ENCODE measurements at regions not wholly inside any gene's neighbourhood (a gene's known extent, or its start where the extent isn't known, plus 50 kb on each side); places are given as distances from the start of the nearest gene placed in this dataset.

- no peak overlapping the region for H3K4me3 Mint-ChIP-seq
- peaks cover 2% of the 10 kb centered on the region for H3K4me1 Mint-ChIP-seq
- H3K36me3 ChIP-seq (ENCODE audit: control insufficient read depth, insufficient read depth, low read length): no peaks in the 10 kb centered on the region
- H3K36me3 Mint-ChIP-seq (ENCODE audit: low read depth): no peaks in the 10 kb centered on the region
- 76 to 85% methylated on average over 3 of the region's 3 CpGs for WGBS, 2 experiments (ENCODE audit: insufficient coverage in 1 of 2, insufficient read length in 1 of 2)
- H3K9me3 ChIP-seq (ENCODE audit: control insufficient read depth, low read length): peaks cover 5% of the 10 kb centered on the region
- H3K27me3 Mint-ChIP-seq (ENCODE audit: insufficient read depth): peaks cover 25% of the 10 kb centered on the region
- TF ChIP-seq CTCF (conservative IDR thresholded peaks at IDR 0.05): no peak
- DNase-seq: no peak
- H3K9me3 Mint-ChIP-seq: peaks cover 4% of the 10 kb centered on the region
- no peak overlapping the region for H3K9ac ChIP-seq (ENCODE audit: extremely low read depth, low read length, poor library complexity, severe bottlenecking)
- H3K4me1 ChIP-seq (ENCODE audit: control insufficient read depth, insufficient read depth, low read length): no peaks in the 10 kb centered on the region
- H3K27me3 ChIP-seq (ENCODE audit: control insufficient read depth, insufficient read depth, low read length, poor library complexity, severe bottlenecking): peaks cover 42% of the 10 kb centered on the region
- no peak overlapping the region for H3K27ac Mint-ChIP-seq
- no peak overlapping the region for H3K4me3 ChIP-seq (ENCODE audit: low read length)
- no peak overlapping the region for H3K27ac ChIP-seq (ENCODE audit: low read depth, low read length)
Observed at GRCh38 chr6:12383448-12383847, 93.3 kb downstream of the EDN1 start.

- peaks cover 4% of the 10 kb centered on the region for H3K9me3 Mint-ChIP-seq
- WGBS, 2 experiments (ENCODE audit: insufficient coverage in 1 of 2, insufficient read length in 1 of 2): 69 to 100% methylated on average over 1 to 2 of the region's 2 CpGs
- peaks cover 5% of the 10 kb centered on the region for H3K9me3 ChIP-seq (ENCODE audit: control insufficient read depth, low read length)
- H3K4me1 Mint-ChIP-seq: peaks cover 2% of the 10 kb centered on the region
- no peak overlapping the region for H3K9ac ChIP-seq (ENCODE audit: extremely low read depth, low read length, poor library complexity, severe bottlenecking)
- H3K27ac ChIP-seq (ENCODE audit: low read depth, low read length): no peak overlapping the region
- H3K36me3 ChIP-seq (ENCODE audit: control insufficient read depth, insufficient read depth, low read length): no peaks in the 10 kb centered on the region
- no peak for DNase-seq
- no peak overlapping the region for H3K27ac Mint-ChIP-seq
- H3K4me3 ChIP-seq (ENCODE audit: low read length): no peak overlapping the region
- no peak for TF ChIP-seq CTCF (conservative IDR thresholded peaks at IDR 0.05)
- no peaks in the 10 kb centered on the region for H3K4me1 ChIP-seq (ENCODE audit: control insufficient read depth, insufficient read depth, low read length)
- H3K36me3 Mint-ChIP-seq (ENCODE audit: low read depth): no peaks in the 10 kb centered on the region
- H3K27me3 Mint-ChIP-seq (ENCODE audit: insufficient read depth): peaks cover 25% of the 10 kb centered on the region
- peaks cover 46% of the 10 kb centered on the region for H3K27me3 ChIP-seq (ENCODE audit: control insufficient read depth, insufficient read depth, low read length, poor library complexity, severe bottlenecking)
- no peak overlapping the region for H3K4me3 Mint-ChIP-seq
Observed at GRCh38 chr6:12384357-12384912, 94.3 kb downstream of the EDN1 start.

- Mint-ChIP-seq H3K27ac (no peak overlapping the region), H3K4me1 (peaks cover 2% of the 10 kb centered on the region), H3K4me3 (no peak overlapping the region), H3K36me3 (ENCODE audit: low read depth) (no peaks in the 10 kb centered on the region), H3K9me3 (no peaks in the 10 kb centered on the region), H3K27me3 (ENCODE audit: insufficient read depth) (peaks cover 30% of the 10 kb centered on the region)
- Histone ChIP-seq H3K9ac (ENCODE audit: extremely low read depth, low read length, poor library complexity, severe bottlenecking) (no peak overlapping the region), H3K4me3 (ENCODE audit: low read length) (no peak overlapping the region), H3K36me3 (ENCODE audit: control insufficient read depth, insufficient read depth, low read length) (no peaks in the 10 kb centered on the region), H3K27ac (ENCODE audit: low read depth, low read length) (no peak overlapping the region), H3K27me3 (ENCODE audit: control insufficient read depth, insufficient read depth, low read length, poor library complexity, severe bottlenecking) (peaks cover 53% of the 10 kb centered on the region), H3K9me3 (ENCODE audit: control insufficient read depth, low read length) (no peaks in the 10 kb centered on the region), H3K4me1 (ENCODE audit: control insufficient read depth, insufficient read depth, low read length) (no peaks in the 10 kb centered on the region)
- no peak for DNase-seq
- no peak for TF ChIP-seq CTCF (conservative IDR thresholded peaks at IDR 0.05)
- 88 to 100% methylated on average over 1 to 3 of the region's 3 CpGs for WGBS, 2 experiments (ENCODE audit: insufficient coverage in 1 of 2, insufficient read length in 1 of 2)
Observed at GRCh38 chr6:12385316-12385715, 95.2 kb downstream of the EDN1 start.
